H1 (cell line): ENCODE measurements at regions not wholly inside any gene's neighbourhood (a gene's known extent, or its start where the extent isn't known, plus 50 kb on each side); places are given as distances from the start of the nearest gene placed in this dataset.

Experiments
- EGR1 ChIP-seq: IDR thresholded peaks from 2 replicates; pipeline ENCODE4 v1.6.1; 2011; ENCODE audit warnings: low read depth, low read length, borderline replicate concordance
- EP300 ChIP-seq, 2 experiments: IDR thresholded peaks; 1 replicate in 1 of 2; 2 replicates in 1 of 2; pipeline ENCODE4 v1.6.1; 2011 to 2012; ENCODE audit warnings: low read depth in 2 of 2, low read length in 2 of 2, mild to moderate bottlenecking in 2 of 2, borderline replicate concordance in 1 of 2, inconsistent platforms in 1 of 2, moderate library complexity in 1 of 2
- SP2 ChIP-seq: IDR thresholded peaks from 2 replicates; pipeline ENCODE4 v1.6.1; 2012; ENCODE audit warnings: mild to moderate bottlenecking, low read length, inconsistent platforms
- SRF ChIP-seq: IDR thresholded peaks from 2 replicates; pipeline ENCODE4 v1.6.1; 2011; ENCODE audit warnings: mild to moderate bottlenecking, low read depth, low read length, moderate library complexity
- YY1 ChIP-seq: IDR thresholded peaks from 2 replicates; pipeline ENCODE4 v1.6.1; 2011; ENCODE audit warnings: low read depth, mild to moderate bottlenecking, low read length
- TF ChIP-seq, protein P1 (sequence below): IDR thresholded peaks from 2 replicates; pipeline ENCODE4 v1.6.1; 2012; ENCODE audit warnings: inconsistent platforms

DNA sequence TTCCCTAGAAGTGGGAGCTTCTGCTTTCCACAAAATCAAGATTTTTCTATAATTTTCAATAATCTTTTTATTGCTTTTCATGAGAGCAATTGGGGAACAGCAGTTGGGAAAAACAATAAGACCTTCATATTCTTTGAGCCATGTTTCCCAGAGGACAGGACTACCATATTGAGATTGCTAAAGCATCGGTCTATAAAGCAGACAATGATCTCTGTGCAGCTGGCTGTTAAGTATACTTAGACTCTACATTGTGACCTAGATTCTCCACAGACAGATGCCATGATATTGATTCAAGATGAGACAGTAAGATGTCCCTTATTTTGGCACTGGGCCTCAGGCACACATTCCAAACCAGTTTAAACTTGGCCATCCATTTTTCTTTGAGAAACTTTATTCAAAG lies 1178.7 kb downstream of the SUCLG1 start (continued):
- TF ChIP-seq, protein P1, sequence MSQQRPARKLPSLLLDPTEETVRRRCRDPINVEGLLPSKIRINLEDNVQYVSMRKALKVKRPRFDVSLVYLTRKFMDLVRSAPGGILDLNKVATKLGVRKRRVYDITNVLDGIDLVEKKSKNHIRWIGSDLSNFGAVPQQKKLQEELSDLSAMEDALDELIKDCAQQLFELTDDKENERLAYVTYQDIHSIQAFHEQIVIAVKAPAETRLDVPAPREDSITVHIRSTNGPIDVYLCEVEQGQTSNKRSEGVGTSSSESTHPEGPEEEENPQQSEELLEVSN = no peak
- no peak for TF ChIP-seq EP300 (IDR thresholded peaks at IDR 0.05; ENCODE audit: borderline replicate concordance in 1 of 2, low read depth in 2 of 2, low read length in 2 of 2)
- no peak for TF ChIP-seq YY1
- TF ChIP-seq EGR1 = no peak
- TF ChIP-seq SRF = no peak
- TF ChIP-seq SP2 = no peak
